Transverse colon (tissue), 4 donors: ENCODE measurements at regions not wholly inside any gene's neighbourhood (a gene's known extent, or its start where the extent isn't known, plus 50 kb on each side); places are given as distances from the start of the nearest gene placed in this dataset.

Experiments
- POLR2A ChIP-seq: fragments of 450-650 bp; IDR thresholded peaks from one replicate; pipeline ENCODE4 v1.6.1; 2016; ENCODE audit warnings: antibody characterized with exemption, mild to moderate bottlenecking, moderate library complexity
- POLR2AphosphoS5 ChIP-seq, 3 donors: sonication (generic); formaldehyde crosslinking; IDR thresholded peaks; one replicate each; pipeline ENCODE4 v1.6.1; 2016; ENCODE audit warnings: antibody characterized with exemption in 3 of 3
- TF ChIP-seq, protein P1 (sequence below), 5 experiments: fragments of 200-600 bp in 3 of 5; fragments of 450-650 bp in 2 of 5; sonication (generic) in 3 of 5; IDR thresholded peaks; 1 replicate in 2 of 5; 2 replicates in 3 of 5; pipeline ENCODE4 v1.5.1; 2016 to 2017; ENCODE audit warnings: antibody characterized with exemption in 5 of 5, inconsistent platforms in 3 of 5, mild to moderate bottlenecking in 2 of 5, moderate library complexity in 1 of 5

DNA sequence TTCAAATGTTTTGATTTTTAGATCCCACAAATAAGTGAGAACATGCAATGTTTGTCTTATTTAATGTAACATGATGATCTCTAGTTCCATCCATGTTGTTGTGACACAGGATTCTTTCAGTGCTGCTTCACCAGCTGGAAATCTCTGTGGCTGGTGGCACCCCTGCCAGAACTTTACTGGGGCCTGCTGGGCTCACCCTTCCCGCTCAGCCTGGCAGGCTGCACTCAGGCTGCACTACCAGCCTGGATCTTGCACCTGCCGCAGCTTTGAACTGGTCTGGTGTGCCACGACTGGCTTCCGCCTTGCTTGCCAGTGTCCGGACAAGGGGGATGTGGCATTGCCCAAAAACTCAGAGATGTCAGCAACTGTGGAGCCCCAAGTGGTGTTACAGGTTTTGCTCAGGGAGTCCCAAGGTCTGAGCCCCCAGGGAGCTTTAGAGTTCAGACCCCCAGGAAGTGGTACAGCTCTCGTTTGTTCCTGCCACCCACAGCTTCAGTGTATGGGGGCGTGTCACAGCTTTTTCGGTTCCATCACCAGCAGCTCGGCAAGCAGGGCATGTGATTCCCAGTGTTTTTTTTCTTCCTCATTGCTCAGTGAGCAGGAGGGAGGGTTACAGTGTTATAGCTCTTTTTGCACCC lies 72.3 kb upstream of the SYNCRIP start:
- TF ChIP-seq, protein P1, sequence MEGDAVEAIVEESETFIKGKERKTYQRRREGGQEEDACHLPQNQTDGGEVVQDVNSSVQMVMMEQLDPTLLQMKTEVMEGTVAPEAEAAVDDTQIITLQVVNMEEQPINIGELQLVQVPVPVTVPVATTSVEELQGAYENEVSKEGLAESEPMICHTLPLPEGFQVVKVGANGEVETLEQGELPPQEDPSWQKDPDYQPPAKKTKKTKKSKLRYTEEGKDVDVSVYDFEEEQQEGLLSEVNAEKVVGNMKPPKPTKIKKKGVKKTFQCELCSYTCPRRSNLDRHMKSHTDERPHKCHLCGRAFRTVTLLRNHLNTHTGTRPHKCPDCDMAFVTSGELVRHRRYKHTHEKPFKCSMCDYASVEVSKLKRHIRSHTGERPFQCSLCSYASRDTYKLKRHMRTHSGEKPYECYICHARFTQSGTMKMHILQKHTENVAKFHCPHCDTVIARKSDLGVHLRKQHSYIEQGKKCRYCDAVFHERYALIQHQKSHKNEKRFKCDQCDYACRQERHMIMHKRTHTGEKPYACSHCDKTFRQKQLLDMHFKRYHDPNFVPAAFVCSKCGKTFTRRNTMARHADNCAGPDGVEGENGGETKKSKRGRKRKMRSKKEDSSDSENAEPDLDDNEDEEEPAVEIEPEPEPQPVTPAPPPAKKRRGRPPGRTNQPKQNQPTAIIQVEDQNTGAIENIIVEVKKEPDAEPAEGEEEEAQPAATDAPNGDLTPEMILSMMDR (IDR thresholded peaks at IDR 0.05): no peak
- TF ChIP-seq POLR2AphosphoS5 (IDR thresholded peaks at IDR 0.05): no peak
- no peak for TF ChIP-seq POLR2A
